ENCODE measurements at regions not wholly inside any gene's neighbourhood (a gene's known extent, or its start where the extent isn't known, plus 50 kb on each side); places are given as distances from the start of the nearest gene placed in this dataset.
"Not testable (repeated sequence)": the region's sequence is repeated elsewhere in the genome, so short reads cannot be mapped to it uniquely, and the experiment has no call there.

DNA sequence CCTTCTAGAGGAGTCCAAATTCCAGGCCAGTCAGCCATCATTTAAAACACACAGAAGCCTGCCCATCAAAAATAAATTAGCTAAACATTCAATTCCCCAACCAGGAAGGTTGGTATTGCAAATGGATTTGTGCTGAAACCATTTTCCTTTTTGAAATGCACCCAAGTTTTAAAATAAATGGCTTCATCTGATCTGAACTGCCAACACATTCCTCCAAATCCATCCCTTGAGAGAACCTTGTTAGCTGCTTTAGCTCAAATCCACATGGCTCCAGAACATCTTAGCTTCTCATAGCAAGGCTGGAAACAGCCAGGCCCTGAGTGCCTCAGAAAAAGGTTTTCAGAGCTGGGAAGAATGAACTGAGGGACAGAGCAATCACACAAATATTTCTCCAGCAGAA is 306.3 kb downstream of the FZD1 start:
- Histone ChIP-seq H3K4me3 (no peak overlapping the region), H3K36me3 (no peaks in the 10 kb centered on the region), H3K4me1 (peaks cover 0 to 1% (median 0%) of the 10 kb centered on the region in 3 donors), H3K9me3 (no peaks in the 10 kb centered on the region), H3K27ac (no peak overlapping the region), H3K27me3 (no peaks in the 10 kb centered on the region)
- TF ChIP-seq, protein P1, sequence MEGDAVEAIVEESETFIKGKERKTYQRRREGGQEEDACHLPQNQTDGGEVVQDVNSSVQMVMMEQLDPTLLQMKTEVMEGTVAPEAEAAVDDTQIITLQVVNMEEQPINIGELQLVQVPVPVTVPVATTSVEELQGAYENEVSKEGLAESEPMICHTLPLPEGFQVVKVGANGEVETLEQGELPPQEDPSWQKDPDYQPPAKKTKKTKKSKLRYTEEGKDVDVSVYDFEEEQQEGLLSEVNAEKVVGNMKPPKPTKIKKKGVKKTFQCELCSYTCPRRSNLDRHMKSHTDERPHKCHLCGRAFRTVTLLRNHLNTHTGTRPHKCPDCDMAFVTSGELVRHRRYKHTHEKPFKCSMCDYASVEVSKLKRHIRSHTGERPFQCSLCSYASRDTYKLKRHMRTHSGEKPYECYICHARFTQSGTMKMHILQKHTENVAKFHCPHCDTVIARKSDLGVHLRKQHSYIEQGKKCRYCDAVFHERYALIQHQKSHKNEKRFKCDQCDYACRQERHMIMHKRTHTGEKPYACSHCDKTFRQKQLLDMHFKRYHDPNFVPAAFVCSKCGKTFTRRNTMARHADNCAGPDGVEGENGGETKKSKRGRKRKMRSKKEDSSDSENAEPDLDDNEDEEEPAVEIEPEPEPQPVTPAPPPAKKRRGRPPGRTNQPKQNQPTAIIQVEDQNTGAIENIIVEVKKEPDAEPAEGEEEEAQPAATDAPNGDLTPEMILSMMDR (IDR thresholded peaks at IDR 0.05) = no peak
- intact Hi-C loops (cut with DNase I) = no loop called here
- no peak for FAIRE-seq
- no peak for ATAC-seq
- no peak for DNase-seq

DNA sequence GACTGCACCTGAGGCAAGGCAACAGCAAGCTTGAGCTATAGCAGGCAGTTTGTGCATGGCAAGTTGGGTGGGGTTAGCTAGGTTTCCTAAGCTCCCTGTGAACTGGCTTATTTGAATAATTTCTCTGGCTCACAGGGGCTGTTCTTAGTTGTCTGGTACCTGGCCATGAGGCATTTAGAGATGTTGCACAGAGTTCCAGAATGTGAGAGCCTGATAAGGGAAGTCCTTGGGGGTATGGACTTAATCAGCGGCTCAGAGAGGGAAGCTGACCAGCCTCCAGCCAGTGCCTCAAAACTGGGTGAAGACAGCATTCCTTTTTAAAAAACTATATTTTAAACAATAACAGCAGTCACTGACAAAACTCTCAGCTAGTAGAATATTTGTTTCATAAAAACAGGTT is 307.4 kb downstream of the FZD1 start:
- Histone ChIP-seq H3K9me3 (no peaks in the 10 kb centered on the region), H3K27ac (no peak overlapping the region), H3K36me3 (no peaks in the 10 kb centered on the region), H3K4me3 (no peak overlapping the region), H3K27me3 (no peaks in the 10 kb centered on the region), H3K4me1 (no peaks in the 10 kb centered on the region)
- TF ChIP-seq, protein P1 (IDR thresholded peaks at IDR 0.05) = no peak
- 94 to 95% methylated on average over 1 of the region's 1 CpG for WGBS, 2 donors
- intact Hi-C loops (cut with DNase I) = no loop called here
- ATAC-seq = no peak
- FAIRE-seq = no peak
- DNase-seq = no peak

DNA sequence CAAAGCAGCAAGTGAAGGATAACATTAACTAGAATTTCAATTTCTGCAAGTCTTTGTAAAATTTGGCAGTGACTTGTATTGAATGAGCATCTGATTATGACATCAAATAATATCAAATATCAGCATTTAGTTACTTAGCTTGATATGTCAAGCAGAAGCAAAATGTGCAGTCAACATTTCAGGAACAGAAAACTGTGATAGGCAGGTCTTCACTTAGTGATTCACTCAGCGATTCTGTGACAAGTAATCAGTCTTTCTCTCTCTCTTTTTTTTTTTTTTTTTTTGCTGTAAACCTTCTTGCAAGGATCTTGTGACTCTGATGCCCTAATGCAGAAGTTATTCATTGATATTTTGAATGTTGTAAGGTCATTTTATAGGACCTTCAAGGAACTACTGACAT is 307.1 kb downstream of the MTERF1 start:
- H3K4me1 ChIP-seq = no peaks in the 10 kb centered on the region
- no peak overlapping the region for H3K27ac ChIP-seq
- no peaks in the 10 kb centered on the region for H3K36me3 ChIP-seq
- no peak overlapping the region for H3K4me3 ChIP-seq
- H3K9me3 ChIP-seq = no peaks in the 10 kb centered on the region
- FAIRE-seq = no peak
- intact Hi-C loops (cut with DNase I) = no loop called here
- ATAC-seq = no peak
- TF ChIP-seq, protein P1 (IDR thresholded peaks at IDR 0.05) = no peak
- H3K27me3 ChIP-seq = no peaks in the 10 kb centered on the region
- 74 to 77% methylated on average over 1 of the region's 1 CpG for WGBS, 2 donors
- DNase-seq = no peak

DNA sequence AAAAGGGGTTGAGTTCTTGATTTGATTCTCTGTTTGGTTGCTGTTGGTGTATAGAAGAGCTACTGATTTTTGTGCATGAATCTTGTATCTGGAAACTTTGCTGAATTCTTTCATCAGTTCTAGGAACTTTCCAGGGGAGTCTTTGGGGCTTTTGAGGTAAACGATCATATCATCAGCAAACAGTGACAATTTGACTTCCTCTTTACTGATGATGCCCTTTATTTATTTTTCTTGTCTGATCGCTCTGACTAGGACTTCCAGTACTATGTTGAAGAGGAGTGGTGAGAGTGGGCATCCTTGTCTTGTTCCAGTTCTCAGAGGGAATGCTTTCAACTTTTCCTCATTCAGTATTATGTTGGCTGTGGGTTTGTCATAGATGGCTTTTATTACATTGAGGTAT is 304.0 kb downstream of the MTERF1 start:
- H3K9me3 ChIP-seq; H3K27ac ChIP-seq; FAIRE-seq; H3K27me3 ChIP-seq; ATAC-seq; DNase-seq; intact Hi-C loops (cut with DNase I); H3K4me1 ChIP-seq; H3K4me3 ChIP-seq; H3K36me3 ChIP-seq: not testable (repeated sequence)
- 78 to 80% methylated on average over 2 of the region's 2 CpGs for WGBS, 2 donors

DNA sequence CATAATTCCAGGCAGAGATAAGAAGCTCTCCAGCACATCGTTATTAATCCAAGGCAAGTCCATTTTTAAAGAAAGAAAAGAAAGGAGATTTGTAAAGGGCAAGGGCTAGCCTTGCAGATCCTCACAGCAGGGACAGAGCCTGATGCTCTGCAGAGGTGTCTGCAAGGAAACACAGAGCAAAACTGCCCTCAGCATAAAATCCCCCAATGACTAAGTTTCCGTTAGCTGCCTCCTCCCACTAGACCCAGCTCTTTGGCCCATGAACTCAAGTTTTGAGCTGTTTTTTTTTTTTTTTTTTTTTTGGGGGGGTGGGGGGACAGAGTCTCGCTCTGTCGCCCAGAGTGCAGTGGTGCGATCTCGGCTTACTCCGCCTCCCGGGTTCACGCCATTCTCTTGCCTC is 300.7 kb downstream of the MTERF1 start:
- Histone ChIP-seq H3K4me3 (no peak overlapping the region), H3K4me1 (no peaks in the 10 kb centered on the region), H3K27me3 (no peaks in the 10 kb centered on the region), H3K36me3 (no peaks in the 10 kb centered on the region), H3K9me3 (no peaks in the 10 kb centered on the region), H3K27ac (no peak overlapping the region)
- DNase-seq (no peak), FAIRE-seq (no peak), ATAC-seq (no peak)
- TF ChIP-seq, protein P1 (IDR thresholded peaks at IDR 0.05) = no peak
- WGBS, 2 donors = 93% methylated on average over 9 of the region's 9 CpGs
- intact Hi-C loops (cut with DNase I) = no loop called here
